GM12878 (cell line): ENCODE measurements at regions not wholly inside any gene's neighbourhood (a gene's known extent, or its start where the extent isn't known, plus 50 kb on each side); places are given as distances from the start of the nearest gene placed in this dataset.

Source experiments
- ATAC-seq: fragments of 200-7000 bp; cut with Tn5 transposase; 3 replicates; pipeline ENCODE4 v1.9.1; 2020; ENCODE audit warnings: mild to moderate bottlenecking, moderate library complexity
- BruUV-seq: library from RNA; stranded (reverse); fragments of 400-500 nt; replicated peaks from 2 replicates; lab custom pipeline; 2021; lab: Mats Ljungman, UMichigan
- CTCF ChIA-PET: fragments of 300-600 bp; sonication (Branson Sonifier 250); formaldehyde crosslinking; extraction: SDS; loops from one replicate; lab custom pipeline; 2021; ENCODE audit warnings: inconsistent platforms; lab: Yijun Ruan, JAX
- POLR2A ChIA-PET: fragments of 350-600 bp; formaldehyde crosslinking; extraction: SDS; loops from one replicate; lab custom pipeline; 2021; ENCODE audit warnings: inconsistent platforms; lab: Charles Lee
- RAD21 ChIA-PET: fragments of 300-600 bp; sonication (Branson Sonifier 250); formaldehyde crosslinking; loops from one replicate; lab custom pipeline; 2023; ENCODE audit warnings: antibody characterized with exemption; ENCODE audit not compliant: unreplicated experiment; lab: Charles Lee
- SMC1A ChIA-PET: fragments of 300-600 bp; sonication (Branson Sonifier 250); formaldehyde crosslinking; loops from one replicate; lab custom pipeline; 2023; ENCODE audit not compliant: unreplicated experiment, uncharacterized antibody; lab: Charles Lee
- DNase-seq: peaks from one replicate; pipeline ENCODE4 v3.0.0-alpha.2; 2011; ENCODE audit warnings: low read depth, low spot score
- FAIRE-seq: peaks from 3 replicates; lab custom pipeline; 2011; peaks lifted over from hg19 to GRCh38; lab: Jason Lieb, UNC
- H2AFZ ChIP-seq: 2 replicates; pipeline ENCODE4 v1.6.0; 2011; ENCODE audit warnings: low read depth, low read length, control low read depth; ENCODE audit not compliant: control insufficient read depth
- H3K27ac ChIP-seq: 2 replicates; pipeline ENCODE4 v1.5.1; 2011; ENCODE audit warnings: control low read depth; ENCODE audit not compliant: control insufficient read depth, insufficient read depth
- H3K27me3 ChIP-seq, 2 experiments: replicated peaks in 1 of 2; 2 replicates each; pipeline versions ENCODE4 v1.6.0 to v1.6.1; 2011; ENCODE audit warnings: low read length in 1 of 2; ENCODE audit not compliant: control insufficient read depth in 2 of 2, insufficient read depth in 2 of 2
- H3K36me3 ChIP-seq, 2 experiments: 2 replicates each; pipeline ENCODE4 v1.5.1; 2011; ENCODE audit warnings: low read length in 1 of 2; ENCODE audit not compliant: control insufficient read depth in 2 of 2, insufficient read depth in 2 of 2
- H3K4me1 ChIP-seq: 2 replicates; pipeline ENCODE4 v1.6.1; 2011; ENCODE audit warnings: mild to moderate bottlenecking, low read length, moderate library complexity, mixed read lengths; ENCODE audit not compliant: control insufficient read depth, insufficient read depth
- H3K4me2 ChIP-seq: 2 replicates; pipeline ENCODE4 v1.6.0; 2011; ENCODE audit warnings: control low read depth; ENCODE audit not compliant: control insufficient read depth, insufficient read depth
- H3K4me3 ChIP-seq: fragments of 200-600 bp; sonication (generic); 2 replicates; pipeline ENCODE4 v1.5.1; 2016
- H3K79me2 ChIP-seq: 2 replicates; pipeline ENCODE4 v1.6.0; 2011; ENCODE audit warnings: low read length; ENCODE audit not compliant: control insufficient read depth, insufficient read depth
- H3K9ac ChIP-seq: 2 replicates; pipeline ENCODE4 v1.8.0; 2011; ENCODE audit warnings: low read length, control low read depth, mixed read lengths; ENCODE audit not compliant: control insufficient read depth, insufficient read depth
- H3K9me3 ChIP-seq: replicated peaks from 3 replicates; pipeline ENCODE4 v1.5.1; 2011; ENCODE audit warnings: mild to moderate bottlenecking, low read length; ENCODE audit not compliant: control insufficient read depth, insufficient read depth
- H4K20me1 ChIP-seq: 2 replicates; pipeline ENCODE4 v1.6.0; 2011; ENCODE audit not compliant: control insufficient read depth, insufficient read depth
- CEBPB ChIP-seq, 2 experiments: fragments of 150-350 bp in 1 of 2; IDR thresholded peaks; 2 replicates each; pipeline ENCODE4 v1.6.1; 2012 to 2014; ENCODE audit warnings: low read depth in 2 of 2, low read length in 2 of 2, borderline replicate concordance in 1 of 2, inconsistent platforms in 1 of 2
- CREB1 ChIP-seq: IDR thresholded peaks from 2 replicates; pipeline ENCODE4 v1.6.1; 2012; ENCODE audit warnings: low read depth, mild to moderate bottlenecking, inconsistent platforms
- ELK1 ChIP-seq: IDR thresholded peaks from 2 replicates; pipeline ENCODE4 v1.6.1; 2012; ENCODE audit warnings: low read depth, low read length, improper control_type of control experiment
- HDAC2 ChIP-seq: fragments of 200-600 bp; sonication (generic); IDR thresholded peaks from 2 replicates; pipeline ENCODE4 v1.6.1; 2017
- KLF5 ChIP-seq: fragments of 450-650 bp; IDR thresholded peaks from 2 replicates; pipeline ENCODE4 v1.6.1; 2014; ENCODE audit warnings: mild to moderate bottlenecking; ENCODE audit not compliant: partially characterized antibody
- MLLT1 ChIP-seq: fragments of 450-650 bp; IDR thresholded peaks from 2 replicates; pipeline ENCODE4 v1.6.1; 2016; ENCODE audit warnings: mild to moderate bottlenecking
- SMARCA5 ChIP-seq: fragments of 450-650 bp; IDR thresholded peaks from 2 replicates; pipeline ENCODE4 v1.6.1; 2017; ENCODE audit warnings: mild to moderate bottlenecking
- ZBTB4 ChIP-seq: fragments of 450-650 bp; formaldehyde crosslinking; IDR thresholded peaks from 2 replicates; pipeline ENCODE4 v1.4.0; 2022; ENCODE audit warnings: mild to moderate bottlenecking, moderate library complexity
- ZZZ3 ChIP-seq: IDR thresholded peaks from 2 replicates; pipeline ENCODE4 v1.6.1; 2011; ENCODE audit warnings: low read depth; ENCODE audit not compliant: control insufficient read depth, insufficient read length
- WGBS: methylation state at CpG from one replicate; pipeline ENCODE4 v1.1.6; 2016; ENCODE audit warnings: low lambda C conversion rate; ENCODE audit not compliant: insufficient replicate concordance, insufficient coverage; ENCODE audit errors: missing lambda C conversion rate; 5-methylcytosine and 5-hydroxymethylcytosine counted together
- in situ Hi-C: fragments of 300-500 bp; cut with MboI; formaldehyde crosslinking; loops from 9 replicates; pipeline ENCODE4 v1.14.3; 2018; ENCODE audit warnings: mixed read lengths
- intact Hi-C: fragments of 100-400 bp; cut with micrococcal nuclease; formaldehyde crosslinking; loops from one replicate; pipeline ENCODE4 v1.14.2; 2022; ENCODE audit not compliant: unreplicated experiment

- Histone ChIP-seq H4K20me1 (no peaks in the 10 kb centered on the region), H3K36me3 (no peaks in the 10 kb centered on the region), H3K27ac (no peak overlapping the region), H2AFZ (no peak overlapping the region), H3K4me3 (no peak overlapping the region), H3K4me1 (no peaks in the 10 kb centered on the region), H3K4me2 (no peak overlapping the region), H3K9me3 (no peaks in the 10 kb centered on the region), H3K9ac (no peak overlapping the region), H3K27me3 (no peaks in the 10 kb centered on the region), H3K79me2 (no peaks in the 10 kb centered on the region)
- ChIA-PET CTCF (no interaction called here), SMC1A (no interaction called here), POLR2A (no interaction called here), RAD21 (no interaction called here)
- DNase-seq (no peak), FAIRE-seq (no peak), ATAC-seq (no peak)
- BruUV-seq, result no TSS peak
- in situ Hi-C loops (no loop called here), intact Hi-C loops (no loop called here)
- no peak for TF ChIP-seq HDAC2
- TF ChIP-seq KLF5, result no peak
- TF ChIP-seq MLLT1, result no peak
- no peak for TF ChIP-seq CREB1
- no peak for TF ChIP-seq CEBPB (IDR thresholded peaks at IDR 0.05; ENCODE audit: borderline replicate concordance in 1 of 2, low read depth in 2 of 2, low read length in 2 of 2)
- no peak for TF ChIP-seq ZBTB4 (CRISPR knock-in tag)
- no peak for TF ChIP-seq ELK1
- TF ChIP-seq ZZZ3, result no peak
- TF ChIP-seq SMARCA5, result no peak
- WGBS, result 23% methylated on average over 5 of the region's 6 CpGs
Observed at GRCh38 chr4:177159600-177159999, 150.1 kb upstream of the NEIL3 start.
